ENCODE measurements at regions not wholly inside any gene's neighbourhood (a gene's known extent, or its start where the extent isn't known, plus 50 kb on each side); places are given as distances from the start of the nearest gene placed in this dataset.
"Not testable (repeated sequence)": the region's sequence is repeated elsewhere in the genome, so short reads cannot be mapped to it uniquely, and the experiment has no call there.

DNA sequence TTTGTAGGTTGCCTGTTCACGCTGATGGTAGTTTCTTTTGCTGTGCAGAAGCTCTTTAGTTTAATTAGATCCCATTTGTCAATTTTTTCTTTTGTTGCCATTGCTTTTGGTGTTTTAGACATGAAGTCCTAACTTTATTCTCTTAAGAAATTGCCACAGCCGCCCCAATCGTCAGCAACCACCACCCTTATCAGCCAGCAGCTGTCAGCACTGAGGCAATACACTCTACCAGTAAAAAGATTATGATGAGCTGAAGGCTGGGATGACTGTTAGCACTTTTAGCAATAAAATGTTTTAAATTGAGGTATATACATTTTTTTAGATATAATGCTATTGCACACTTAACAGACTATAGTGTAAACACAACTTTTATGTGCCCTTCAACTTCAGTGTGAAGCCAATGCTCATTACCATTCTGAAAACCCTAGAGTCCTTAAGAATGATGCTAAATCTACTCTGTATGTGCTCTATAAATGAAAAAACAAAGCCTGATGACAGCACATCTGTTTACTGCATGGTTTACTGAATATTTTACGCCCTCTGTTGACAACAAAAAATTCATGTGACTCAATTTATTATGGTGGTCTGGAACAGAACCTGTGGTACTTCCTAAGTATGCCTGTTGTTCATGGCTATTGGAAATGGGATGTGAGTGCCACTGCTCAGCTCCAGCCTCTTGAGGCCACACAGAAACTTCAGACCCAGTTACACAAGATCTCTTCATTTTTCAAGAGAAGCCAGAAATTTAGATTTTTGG lies 197.4 kb downstream of the DUSP6 start:
- no peak for DNase-seq (ENCODE audit: low spot score)

GRCh38 chr12:89153341-89153740 lies 199.0 kb downstream of the DUSP6 start:
- no peak for DNase-seq (ENCODE audit: low spot score)

DNA sequence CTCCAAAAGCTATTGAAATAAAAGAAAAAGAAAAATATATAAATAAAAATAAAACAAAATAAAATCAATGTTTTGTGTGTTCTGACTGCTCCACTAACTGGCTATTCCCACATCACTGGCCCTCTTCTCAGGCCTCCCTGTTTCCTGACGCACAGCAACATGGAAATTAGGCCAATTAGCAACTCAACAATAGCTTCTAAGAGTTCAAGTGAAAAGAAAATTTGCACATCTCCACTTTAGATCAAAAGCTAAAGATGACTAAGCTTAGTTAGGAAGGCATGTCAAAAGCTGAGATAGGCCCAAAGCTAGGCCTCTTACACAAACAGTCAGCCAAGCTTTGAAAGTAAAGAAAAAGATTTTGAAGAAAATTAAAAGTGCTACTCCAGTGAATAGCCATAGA lies 200.8 kb downstream of the DUSP6 start:
- no peak for DNase-seq (ENCODE audit: low spot score)

DNA sequence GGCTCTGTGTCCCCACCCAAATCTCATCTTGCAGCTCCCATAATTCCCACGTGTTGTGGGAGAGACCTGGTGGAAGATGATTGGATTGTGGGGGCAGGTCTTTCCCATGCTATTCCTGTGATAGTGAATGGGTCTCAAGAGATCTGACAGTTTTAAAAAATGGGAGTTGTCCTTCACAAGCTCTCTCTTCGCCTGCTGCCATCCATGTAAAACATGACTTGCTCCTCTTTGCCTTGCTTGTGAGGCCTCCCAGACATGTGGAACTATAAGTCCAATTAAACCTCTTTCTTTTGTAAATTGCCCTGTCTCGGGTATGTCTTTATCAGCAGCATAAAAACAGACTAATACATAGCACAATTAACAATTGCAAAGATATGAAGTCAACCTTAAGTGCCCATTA lies 201.5 kb downstream of the DUSP6 start:
- not testable (repeated sequence) for DNase-seq (ENCODE audit: low spot score)

DNA sequence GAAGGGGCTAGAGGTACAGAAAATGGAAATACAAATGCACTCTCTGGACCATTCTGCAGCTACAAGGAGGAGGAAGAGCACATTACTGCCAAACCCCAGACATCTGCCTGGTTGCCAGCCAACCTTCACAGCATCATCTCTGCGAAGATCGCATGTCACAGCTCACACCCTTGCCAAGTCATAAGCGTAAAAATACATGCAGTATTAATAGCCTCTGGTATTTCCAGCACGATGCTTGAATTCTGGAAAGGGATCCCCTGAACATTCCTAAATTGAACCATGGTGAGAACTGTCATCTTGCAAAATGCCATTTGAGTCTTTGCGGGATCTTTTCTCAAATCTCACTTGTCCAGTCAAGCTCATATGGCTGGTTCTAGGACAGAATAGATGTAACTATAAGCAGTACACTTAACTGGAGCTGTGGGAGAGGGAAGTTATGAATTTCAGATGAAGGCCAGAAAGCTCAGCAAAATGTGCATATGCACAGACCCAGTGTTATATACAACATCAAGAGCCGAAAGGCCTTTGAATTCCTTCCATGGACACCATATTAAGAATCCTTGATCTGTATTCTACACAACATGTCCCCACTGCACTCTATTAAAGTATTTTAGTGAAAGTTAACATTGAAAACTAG lies 211.6 kb downstream of the DUSP6 start:
- DNase-seq (ENCODE audit: low spot score): no peak

DNA sequence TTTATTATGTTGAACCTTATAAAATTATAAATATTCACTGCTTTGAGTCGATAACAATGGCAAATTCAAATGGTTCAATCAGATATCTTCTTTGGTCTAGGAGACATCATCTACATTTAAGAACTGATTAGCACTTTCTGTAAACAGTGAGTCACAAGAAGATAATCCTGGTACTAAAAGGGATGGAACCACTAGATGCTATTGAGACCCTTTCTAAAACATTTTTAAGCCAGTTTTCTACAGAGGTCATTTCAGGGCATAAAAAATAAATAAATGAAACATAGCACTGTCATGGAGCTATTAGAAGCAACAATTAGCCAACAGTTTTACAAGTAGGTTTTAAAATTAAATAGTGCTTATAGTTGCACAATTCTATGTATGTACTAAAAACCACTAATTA lies 212.2 kb downstream of the DUSP6 start:
- no peak for DNase-seq (ENCODE audit: low spot score)

DNA sequence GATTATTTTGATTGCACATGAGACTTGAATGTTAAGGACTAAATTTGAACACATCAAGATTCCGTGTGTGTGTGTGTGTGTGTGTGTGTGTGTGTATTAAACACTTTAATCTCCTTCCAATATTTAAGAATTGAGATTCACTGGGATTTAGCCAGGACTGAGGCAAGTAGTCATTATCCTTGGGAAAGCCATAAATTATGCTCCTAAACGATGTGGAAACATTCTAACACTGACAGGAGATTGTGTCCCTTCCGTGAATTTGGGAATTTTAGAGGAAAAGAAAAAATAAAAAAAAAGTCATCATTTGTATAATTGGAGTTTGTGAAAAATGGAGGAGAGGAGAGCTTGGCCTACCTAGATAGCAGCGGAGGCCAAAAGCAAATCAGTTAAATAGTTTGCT lies 212.9 kb downstream of the DUSP6 start:
- no peak for DNase-seq (ENCODE audit: low spot score)

DNA sequence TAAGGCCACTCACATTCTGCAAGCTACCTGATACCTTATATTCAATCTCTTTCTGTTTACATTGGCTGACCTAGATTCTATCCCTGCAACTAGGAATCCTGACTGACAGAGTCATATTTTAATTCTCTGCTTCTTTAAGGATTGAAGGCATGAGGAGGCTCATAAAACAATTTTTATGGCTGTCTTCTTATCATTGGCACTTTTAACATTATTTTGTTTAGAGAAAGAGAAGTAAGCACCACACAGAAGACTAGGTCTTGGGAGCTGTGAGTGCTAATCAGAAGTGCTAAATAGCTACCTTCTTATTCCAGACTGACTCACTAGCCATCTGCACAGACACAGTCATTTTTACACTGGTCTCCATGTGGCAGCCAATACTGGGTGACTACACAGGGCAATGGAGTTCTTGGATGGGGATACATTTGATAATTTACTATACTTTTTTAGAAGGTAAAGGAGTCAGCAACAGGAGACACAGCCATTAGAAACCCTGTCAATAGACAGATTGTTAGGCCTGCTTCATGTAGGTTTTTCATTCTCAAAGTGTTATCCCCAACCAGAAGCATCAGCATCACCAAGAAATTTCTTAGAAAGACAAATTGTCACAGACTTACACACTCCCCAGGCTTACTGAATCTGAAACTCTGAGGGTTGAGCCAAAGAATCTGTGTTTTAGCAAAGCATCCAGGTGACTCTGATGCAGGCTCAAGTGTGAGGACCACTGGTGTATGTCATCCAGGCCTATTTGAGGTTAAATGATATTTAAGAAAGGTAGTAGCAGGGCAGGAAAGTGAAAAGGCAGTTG lies 214.1 kb downstream of the DUSP6 start:
- DNase-seq (ENCODE audit: low spot score): no peak

DNA sequence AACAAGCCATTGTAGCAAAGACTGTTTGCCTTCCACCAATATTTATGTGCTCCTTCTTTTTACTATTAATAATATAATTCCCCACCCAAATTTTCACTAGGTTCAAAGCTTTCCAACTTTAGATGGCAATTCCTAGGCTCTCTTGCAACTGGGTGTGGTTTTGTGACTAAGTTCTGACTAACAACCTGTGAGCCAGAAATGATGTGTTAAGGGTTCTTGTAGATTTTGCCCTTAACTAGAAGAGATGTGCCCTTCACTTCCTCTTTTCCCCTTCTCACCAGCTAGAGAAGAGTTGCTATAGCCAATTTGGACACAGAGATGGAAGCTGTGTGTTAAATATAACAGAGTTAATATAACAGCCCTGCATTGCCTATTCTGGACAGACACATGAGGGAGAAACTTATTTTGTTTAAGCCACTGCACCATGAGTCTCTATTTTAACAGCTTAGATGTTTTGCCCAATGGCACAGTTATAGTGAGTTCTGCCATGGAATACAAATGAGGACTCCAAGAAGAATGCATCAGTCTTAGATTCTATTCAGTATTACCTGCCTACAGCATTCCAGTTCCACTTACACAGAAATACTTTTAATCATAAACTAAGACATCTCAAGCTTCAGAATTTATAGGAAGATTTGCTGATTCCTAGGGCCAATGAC lies 216.2 kb downstream of the DUSP6 start:
- no peak for DNase-seq (ENCODE audit: low spot score)

DNA sequence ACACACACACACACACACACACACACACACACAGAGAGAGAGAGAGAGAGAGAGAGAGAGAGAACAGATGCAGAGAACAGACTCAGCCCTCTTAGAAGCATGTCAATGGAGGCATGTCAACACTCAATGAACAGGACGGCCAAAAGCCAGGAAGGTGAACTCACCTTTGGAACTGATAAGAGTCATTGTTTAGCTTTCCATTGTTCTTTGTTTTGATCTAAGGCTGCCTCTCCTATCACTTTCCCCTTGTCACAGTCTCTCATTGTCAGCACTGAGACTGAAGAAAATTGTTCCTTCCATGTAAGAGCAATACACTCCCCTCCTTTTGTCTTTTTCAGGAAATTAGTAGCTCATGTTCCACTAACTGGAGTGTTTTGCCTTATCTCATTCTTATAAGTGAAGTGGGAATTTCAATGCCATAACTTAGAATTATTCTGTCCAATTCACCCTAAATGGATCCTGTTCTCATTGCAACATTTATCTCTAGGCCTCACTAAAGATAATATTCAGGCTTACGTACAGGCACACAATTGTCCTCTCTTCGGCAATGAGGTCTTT lies 218.0 kb downstream of the DUSP6 start:
- no peak for DNase-seq (ENCODE audit: low spot score)

GRCh38 chr12:89129167-89129870 lies 223.0 kb downstream of the DUSP6 start:
- DNase-seq (ENCODE audit: low spot score): no peak

GRCh38 chr12:89126712-89127111 lies 225.6 kb downstream of the DUSP6 start:
- no peak for DNase-seq (ENCODE audit: low spot score)

GRCh38 chr12:89122852-89123251 lies 229.4 kb downstream of the DUSP6 start:
- DNase-seq (ENCODE audit: low spot score): no peak

DNA sequence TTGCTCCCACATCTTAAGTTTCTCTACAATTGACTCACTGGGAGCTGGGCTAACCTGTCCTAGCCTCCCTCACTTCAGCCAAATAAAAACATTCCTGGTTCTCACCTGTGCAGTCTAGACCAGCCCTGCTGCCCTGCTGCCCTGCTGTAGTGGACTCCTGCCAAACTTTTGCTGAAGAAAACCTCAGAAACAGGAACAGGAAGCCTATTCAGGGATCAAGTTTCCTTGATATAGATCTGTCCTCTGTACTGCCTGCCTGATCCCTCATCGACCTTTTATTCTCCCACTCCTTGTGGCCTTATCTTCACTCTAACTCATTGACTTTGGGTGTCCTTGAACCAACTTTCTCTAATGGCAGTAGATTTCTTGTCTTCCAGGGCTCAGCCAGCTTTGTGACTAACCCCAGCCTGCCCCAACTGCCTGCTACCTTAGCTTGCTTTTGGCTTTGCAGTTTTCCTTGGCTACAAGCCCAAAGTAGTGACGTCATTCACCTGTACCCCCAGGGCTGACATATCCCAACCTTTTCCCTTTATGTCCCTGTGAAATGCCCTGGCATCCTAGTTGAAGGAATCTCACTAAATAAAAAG lies 234.8 kb downstream of the DUSP6 start:
- no peak for DNase-seq (ENCODE audit: low spot score)

DNA sequence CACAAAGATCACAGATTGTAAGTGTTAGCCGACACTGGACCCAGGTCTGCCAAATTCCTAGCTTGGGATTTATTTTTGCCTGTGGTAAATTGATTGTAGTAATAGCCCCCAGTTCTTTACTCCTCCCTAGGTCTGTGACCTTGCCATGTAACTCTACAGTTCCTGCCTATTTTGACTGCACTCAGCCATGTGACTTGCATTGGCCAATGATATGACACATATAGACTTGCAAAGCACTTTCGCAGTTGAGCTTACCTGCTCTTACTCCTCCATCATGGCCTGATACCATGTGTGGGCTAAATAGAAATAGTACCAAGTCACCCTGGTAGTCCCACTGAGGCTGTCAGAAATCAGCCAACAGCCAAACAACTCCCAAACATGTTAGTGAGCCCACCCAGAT lies 240.3 kb downstream of the DUSP6 start:
- no peak for DNase-seq (ENCODE audit: low spot score)

DNA sequence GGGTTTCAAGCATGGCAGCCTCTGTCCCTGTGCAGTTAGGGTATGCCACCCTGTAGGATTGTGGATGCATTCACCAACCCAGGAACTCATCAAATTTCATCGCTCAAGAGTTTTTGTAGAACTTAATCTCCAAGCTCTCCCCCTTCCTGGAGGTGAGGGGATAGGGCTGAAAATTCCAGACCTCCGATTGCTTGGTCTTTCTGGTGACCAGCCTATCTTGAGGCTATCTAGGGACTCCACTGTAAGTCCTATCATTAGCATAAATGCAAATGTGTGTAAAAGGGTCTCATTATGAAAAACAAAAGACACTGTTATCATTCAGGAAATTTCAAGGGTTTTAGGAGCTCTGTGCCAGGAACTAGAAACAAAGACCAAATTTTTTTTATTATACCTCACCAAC lies 244.0 kb downstream of the DUSP6 start:
- no peak for DNase-seq (ENCODE audit: low spot score)

- DNase-seq (ENCODE audit: low spot score): no peak
Observed at GRCh38 chr12:89106950-89107349, 245.4 kb downstream of the DUSP6 start.

DNA sequence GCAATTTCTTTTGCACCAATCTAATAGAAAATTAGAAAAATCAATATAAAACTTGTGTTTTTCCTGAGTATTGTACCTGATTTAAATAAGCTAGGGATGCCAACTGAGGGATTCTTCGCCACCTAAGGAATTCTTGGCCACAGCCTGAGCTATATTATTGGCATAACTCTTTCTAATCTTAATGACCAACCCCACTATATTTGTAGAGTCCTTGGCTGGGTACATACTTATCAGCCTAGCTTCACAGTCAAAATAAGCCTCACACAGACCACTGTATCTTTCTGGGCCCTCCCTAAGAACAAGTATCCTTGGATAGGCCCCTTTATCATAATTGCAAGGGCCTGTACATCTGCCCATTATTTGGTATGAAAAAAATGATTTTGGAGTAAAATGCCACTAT lies 247.1 kb downstream of the DUSP6 start:
- DNase-seq (ENCODE audit: low spot score): no peak

- DNase-seq (ENCODE audit: low spot score): no peak
Observed at GRCh38 chr12:89103831-89104230, 248.5 kb downstream of the DUSP6 start.

GRCh38 chr12:89101440-89101839 lies 250.9 kb downstream of the DUSP6 start:
- no peak for DNase-seq (ENCODE audit: low spot score)

GRCh38 chr12:89098441-89099112 lies 253.7 kb downstream of the DUSP6 start:
- DNase-seq (ENCODE audit: low spot score): no peak

All from CD4-positive, alpha-beta T cell treated with Interleukin-15 for 4 hours (primary cell).